NT2/D1 (cell line): ENCODE measurements at regions not wholly inside any gene's neighbourhood (a gene's known extent, or its start where the extent isn't known, plus 50 kb on each side); places are given as distances from the start of the nearest gene placed in this dataset.

Experiments
- DNase-seq: peaks from one replicate; pipeline ENCODE4 v3.0.0-alpha.2; 2011; ENCODE audit warnings: low read depth, low spot score
- H3K27me3 ChIP-seq: 2 replicates; pipeline ENCODE4 v1.6.0; 2011; ENCODE audit warnings: mild to moderate bottlenecking; ENCODE audit not compliant: insufficient read length, insufficient read depth
- H3K36me3 ChIP-seq: 2 replicates; pipeline ENCODE4 v1.6.1; 2011; ENCODE audit warnings: mild to moderate bottlenecking, low read length, mixed read lengths; ENCODE audit not compliant: insufficient read depth, insufficient read length
- H3K4me1 ChIP-seq: 2 replicates; pipeline ENCODE4 v1.5.1; 2011; ENCODE audit not compliant: insufficient read depth, insufficient read length
- H3K4me3 ChIP-seq: 2 replicates; pipeline ENCODE4 v1.5.1; 2011; ENCODE audit warnings: low read depth; ENCODE audit not compliant: insufficient read length
- H3K9ac ChIP-seq: 2 replicates; pipeline ENCODE4 v1.6.0; 2011; ENCODE audit warnings: low read depth; ENCODE audit not compliant: insufficient read length
- H3K9me3 ChIP-seq: 2 replicates; pipeline ENCODE4 v1.5.1; 2011; ENCODE audit warnings: mild to moderate bottlenecking, low read length; ENCODE audit not compliant: insufficient read depth
- SUZ12 ChIP-seq: IDR thresholded peaks from 2 replicates; pipeline ENCODE4 v1.6.1; 2011; ENCODE audit not compliant: insufficient read length, insufficient read depth; ENCODE audit errors: extremely low read depth
- YY1 ChIP-seq: IDR thresholded peaks from 2 replicates; pipeline ENCODE4 v1.6.1; 2011; ENCODE audit not compliant: insufficient read length, insufficient read depth
- ZNF274 ChIP-seq: IDR thresholded peaks from 2 replicates; pipeline ENCODE4 v1.6.1; 2011; ENCODE audit warnings: mild to moderate bottlenecking, low read depth, low read length

DNA sequence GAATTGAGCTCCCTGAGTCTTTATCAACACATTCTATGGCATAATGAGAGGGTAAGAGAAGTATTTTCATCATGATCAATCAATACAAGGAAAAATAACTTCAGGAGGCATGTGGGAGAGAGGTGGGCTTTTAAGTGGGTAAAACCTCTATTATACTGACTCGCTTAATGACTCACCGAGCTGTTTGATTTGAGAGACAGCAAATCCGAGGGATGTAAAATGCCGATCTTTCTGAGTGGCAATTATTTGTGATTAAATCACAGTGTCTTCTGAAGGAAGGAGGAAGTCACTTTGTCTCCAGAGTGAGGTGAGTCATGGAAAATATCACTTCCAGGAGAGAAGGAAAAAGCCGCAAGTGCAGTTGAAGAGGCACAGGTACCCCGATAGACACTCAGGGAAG, 320.4 kb downstream of the DRD1 start:
- Histone ChIP-seq H3K36me3 (no peaks in the 10 kb centered on the region), H3K9me3 (no peaks in the 10 kb centered on the region; the same call in 1 of the 2 replicates), H3K27me3 (no peaks in the 10 kb centered on the region), H3K9ac (no peak overlapping the region), H3K4me3 (no peak overlapping the region), H3K4me1 (no peaks in the 10 kb centered on the region)
- no peak for DNase-seq
- no peak for TF ChIP-seq ZNF274
- no peak for TF ChIP-seq YY1
- TF ChIP-seq SUZ12 = no peak

DNA sequence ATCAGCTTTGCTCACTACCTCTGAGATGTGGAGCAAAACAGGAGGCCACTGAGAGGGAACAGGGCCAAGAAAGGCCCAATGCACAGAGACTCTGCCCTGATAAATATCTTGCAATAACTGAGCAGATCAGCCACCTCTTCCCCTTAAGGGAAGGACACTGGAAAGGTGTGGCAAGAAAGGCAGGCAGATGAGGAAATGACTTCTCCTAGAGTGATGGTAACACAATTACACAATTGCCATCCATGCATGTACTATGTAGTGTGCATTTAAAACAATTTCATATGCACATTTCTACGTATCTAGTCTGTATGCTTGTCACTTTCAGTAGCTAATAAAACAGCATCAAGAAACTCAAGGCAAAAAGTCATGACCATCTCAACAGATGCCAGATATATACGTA, 322.5 kb downstream of the DRD1 start:
- no peaks in the 10 kb centered on the region for H3K27me3 ChIP-seq
- no peak overlapping the region for H3K9ac ChIP-seq
- no peaks in the 10 kb centered on the region for H3K4me1 ChIP-seq
- TF ChIP-seq YY1 (no peak), SUZ12 (no peak), ZNF274 (no peak)
- H3K4me3 ChIP-seq = no peak overlapping the region
- DNase-seq = no peak
- no peaks in the 10 kb centered on the region; the same call in 1 of the 2 replicates for H3K9me3 ChIP-seq
- H3K36me3 ChIP-seq = no peaks in the 10 kb centered on the region

DNA sequence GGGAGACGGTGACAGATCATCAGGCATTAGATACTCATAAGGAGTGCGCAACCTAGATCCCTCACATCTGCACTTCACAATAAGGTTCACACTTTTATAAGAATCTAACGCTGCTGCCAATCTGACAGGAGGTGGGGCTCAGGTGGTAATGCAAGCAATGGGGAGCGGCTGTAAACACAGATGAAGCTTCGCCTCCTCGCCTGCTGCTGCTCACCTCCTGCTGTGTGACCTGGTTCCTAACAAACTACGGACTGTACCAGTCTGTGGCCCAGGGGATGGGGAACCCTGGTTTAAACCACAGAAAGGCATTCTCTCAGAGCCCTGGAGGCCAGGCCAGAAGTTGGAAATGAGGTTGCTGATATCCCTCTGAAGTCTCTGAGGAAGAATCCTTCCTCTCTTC, 323.6 kb downstream of the DRD1 start:
- H3K36me3 ChIP-seq = no peaks in the 10 kb centered on the region
- no peaks in the 10 kb centered on the region; the same call in 1 of the 2 replicates for H3K9me3 ChIP-seq
- H3K9ac ChIP-seq = no peak overlapping the region

DNA sequence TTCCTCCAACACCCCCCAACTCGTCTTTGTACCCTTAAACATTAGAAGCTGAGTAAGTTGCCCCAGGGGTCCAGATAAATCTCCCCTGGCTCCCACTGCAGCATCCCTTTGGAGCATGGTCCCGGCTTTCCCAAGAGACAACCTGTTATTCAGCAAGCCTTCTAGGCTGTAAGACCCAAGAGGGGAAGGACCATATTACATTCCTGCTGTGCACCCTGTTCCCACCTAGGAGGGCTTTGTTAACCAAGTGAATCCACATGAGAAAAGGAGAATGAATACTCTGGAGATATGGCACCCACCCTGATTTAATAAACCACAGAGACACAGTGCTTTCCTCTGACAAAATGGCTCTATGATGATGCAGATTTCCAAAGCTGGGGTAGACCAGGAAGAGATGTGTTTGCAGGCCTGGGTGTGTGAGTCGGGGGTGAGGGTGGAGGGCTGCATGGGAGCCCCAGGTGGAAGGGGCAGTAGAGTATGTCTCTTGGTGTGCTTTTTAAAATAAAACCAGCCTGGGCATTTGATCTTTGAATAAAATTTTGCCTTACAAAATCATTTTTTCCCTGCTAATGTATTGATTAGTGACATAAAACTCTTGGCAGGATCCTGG, 325.2 kb downstream of the DRD1 start:
- H3K4me1 ChIP-seq = no peaks in the 10 kb centered on the region
- TF ChIP-seq ZNF274 (no peak), YY1 (no peak), SUZ12 (no peak)
- no peak for DNase-seq
- H3K27me3 ChIP-seq = no peaks in the 10 kb centered on the region
- no peak overlapping the region for H3K4me3 ChIP-seq
- no peaks in the 10 kb centered on the region for H3K36me3 ChIP-seq
- H3K9me3 ChIP-seq = no peaks in the 10 kb centered on the region; the same call in 1 of the 2 replicates
- no peak overlapping the region for H3K9ac ChIP-seq

More for the DNA sequence above, 323.6 kb downstream of the DRD1 start:
- Histone ChIP-seq H3K4me3 (no peak overlapping the region), H3K27me3 (no peaks in the 10 kb centered on the region), H3K4me1 (no peaks in the 10 kb centered on the region)
- no peak for TF ChIP-seq ZNF274
- DNase-seq = no peak

DNA sequence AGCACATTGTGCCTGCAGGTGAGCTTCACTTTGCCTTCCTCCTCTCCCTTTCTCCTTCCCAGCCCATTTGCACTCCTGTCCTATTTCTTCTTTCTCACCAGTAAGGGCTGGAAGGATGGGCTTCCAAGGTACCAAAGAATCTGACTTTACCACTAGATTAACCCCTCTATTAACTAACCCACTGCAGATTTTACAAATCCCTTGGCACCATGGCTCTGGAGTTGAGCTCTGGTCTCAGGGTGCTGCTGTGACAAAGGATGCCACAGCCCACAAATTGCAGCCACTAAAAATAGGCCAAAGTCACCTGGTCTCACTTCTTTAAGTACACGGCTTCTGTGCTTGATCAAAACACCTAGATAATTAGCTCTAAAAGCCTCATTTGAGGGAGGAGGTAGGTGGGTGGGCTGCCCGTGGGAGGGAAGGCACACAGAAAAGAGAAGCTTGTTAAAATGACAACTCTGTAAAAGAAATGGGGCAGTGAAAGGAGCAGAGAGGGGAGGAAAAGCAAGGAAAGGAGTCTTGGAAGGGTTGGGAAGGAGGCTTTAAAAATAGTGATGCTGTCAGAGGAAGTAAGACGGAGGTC, 327.4 kb downstream of the DRD1 start:
- no peak overlapping the region for H3K4me3 ChIP-seq
- H3K9ac ChIP-seq = no peak overlapping the region
- no peaks in the 10 kb centered on the region for H3K4me1 ChIP-seq
- TF ChIP-seq SUZ12 (no peak), YY1 (no peak), ZNF274 (no peak)
- H3K36me3 ChIP-seq = no peaks in the 10 kb centered on the region
- no peaks in the 10 kb centered on the region; the same call in 1 of the 2 replicates for H3K9me3 ChIP-seq
- H3K27me3 ChIP-seq = no peaks in the 10 kb centered on the region
- DNase-seq = no peak

DNA sequence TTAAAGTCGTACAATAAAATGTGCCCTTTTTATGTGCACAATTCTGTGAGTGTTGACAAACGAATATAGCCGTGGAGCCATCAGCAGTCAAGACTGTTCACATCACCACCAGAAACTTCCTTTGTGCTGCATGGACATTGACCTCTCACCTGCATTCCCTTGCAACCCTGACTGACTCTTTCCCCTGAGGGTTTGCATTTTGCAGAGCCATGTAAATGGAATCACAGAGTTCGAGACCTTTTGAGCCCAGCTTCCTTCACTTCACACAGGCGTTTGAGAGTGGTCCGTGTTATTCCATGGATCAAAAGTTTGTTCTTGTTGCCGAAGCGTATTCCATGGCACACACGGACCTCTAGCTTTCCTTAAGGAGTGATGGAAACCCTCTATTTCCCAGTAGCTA, 328.2 kb downstream of the DRD1 start:
- TF ChIP-seq YY1 (no peak), ZNF274 (no peak), SUZ12 (no peak)
- H3K9me3 ChIP-seq = no peaks in the 10 kb centered on the region; the same call in 1 of the 2 replicates

DNA sequence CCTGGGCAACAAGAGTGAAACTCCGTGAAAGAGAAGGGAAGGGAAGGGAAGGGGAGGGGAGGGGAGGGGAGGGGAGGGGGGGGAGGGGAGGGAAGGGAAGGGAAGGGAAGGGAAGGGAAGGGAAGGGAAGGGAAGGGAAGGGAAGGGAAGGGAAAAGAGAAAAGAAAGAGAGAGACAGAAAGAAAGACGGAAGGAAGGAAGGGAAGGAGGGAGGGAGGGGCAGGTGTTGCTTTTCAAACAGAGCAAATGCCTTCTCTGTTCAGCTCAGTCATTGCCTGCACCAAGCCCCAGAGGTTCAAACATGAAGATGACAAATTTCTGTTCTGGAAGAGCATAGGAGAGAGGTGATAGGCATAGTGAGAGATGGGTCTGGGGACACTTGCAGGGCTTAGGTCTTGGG, 330.0 kb downstream of the DRD1 start:
- no peaks in the 10 kb centered on the region for H3K36me3 ChIP-seq
- peaks cover 9% of the 10 kb centered on the region for H3K9me3 ChIP-seq
- H3K4me1 ChIP-seq = no peaks in the 10 kb centered on the region
- H3K27me3 ChIP-seq = no peaks in the 10 kb centered on the region
- TF ChIP-seq SUZ12 (no peak), YY1 (no peak)
- H3K9ac ChIP-seq = no peak overlapping the region
- DNase-seq = no peak
- no peak overlapping the region for H3K4me3 ChIP-seq

More for the DNA sequence above, 328.2 kb downstream of the DRD1 start:
- DNase-seq = no peak
- Histone ChIP-seq H3K36me3 (no peaks in the 10 kb centered on the region), H3K9ac (no peak overlapping the region), H3K4me3 (no peak overlapping the region), H3K4me1 (no peaks in the 10 kb centered on the region), H3K27me3 (no peaks in the 10 kb centered on the region)
